MCF 10A (cell line): ENCODE measurements at regions not wholly inside any gene's neighbourhood (a gene's known extent, or its start where the extent isn't known, plus 50 kb on each side); places are given as distances from the start of the nearest gene placed in this dataset.
"Not testable (repeated sequence)": the region's sequence is repeated elsewhere in the genome, so short reads cannot be mapped to it uniquely, and the experiment has no call there.

Experiments used
- BruUV-seq: library from RNA; stranded (reverse); fragments of 400-500 nt; replicated peaks from 2 replicates; lab custom pipeline; 2021; lab: Mats Ljungman, UMichigan
- CTCF ChIA-PET: fragments of 300-600 bp; sonication (Branson Sonifier 250); formaldehyde crosslinking; extraction: SDS; loops from one replicate; lab custom pipeline; 2021; ENCODE audit warnings: antibody characterized with exemption, inconsistent platforms; lab: Yijun Ruan, JAX
- POLR2A ChIA-PET: fragments of 300-600, 350-650 bp; sonication (Branson Sonifier 250); formaldehyde crosslinking; extraction: SDS; loops from one replicate; lab custom pipeline; 2020; ENCODE audit warnings: antibody characterized with exemption, inconsistent platforms; lab: Yijun Ruan, JAX
- DNase-seq: peaks from one replicate; pipeline ENCODE4 v3.0.0-alpha.2; 2018; ENCODE audit not compliant: unreplicated experiment
- H3K27ac Mint-ChIP-seq: one replicate; pipeline ENCODE4 v1.8.0; 2022; ENCODE audit warnings: mild to moderate bottlenecking, low read depth, mixed read lengths; ENCODE audit not compliant: unreplicated experiment
- H3K27me3 Mint-ChIP-seq: one replicate; pipeline ENCODE4 v1.8.0; 2022; ENCODE audit warnings: mixed read lengths; ENCODE audit not compliant: insufficient read depth, unreplicated experiment
- H3K36me3 Mint-ChIP-seq: one replicate; pipeline ENCODE4 v1.8.0; 2022; ENCODE audit warnings: mild to moderate bottlenecking, moderate library complexity, mixed read lengths; ENCODE audit not compliant: insufficient read depth, unreplicated experiment
- H3K4me1 Mint-ChIP-seq: one replicate; pipeline ENCODE4 v1.8.0; 2022; ENCODE audit warnings: mixed read lengths; ENCODE audit not compliant: insufficient read depth, unreplicated experiment
- H3K4me3 Mint-ChIP-seq: one replicate; pipeline ENCODE4 v1.8.0; 2022; ENCODE audit warnings: mild to moderate bottlenecking, moderate library complexity, mixed read lengths; ENCODE audit not compliant: unreplicated experiment
- H3K9me3 Mint-ChIP-seq: one replicate; pipeline ENCODE4 v1.8.0; 2022; ENCODE audit warnings: mixed read lengths; ENCODE audit not compliant: unreplicated experiment
- CTCF ChIP-seq: fragments of 200-600 bp; IDR thresholded peaks from one replicate; pipeline ENCODE4 v1.8.0; 2022; ENCODE audit warnings: antibody characterized with exemption, mild to moderate bottlenecking; ENCODE audit not compliant: unreplicated experiment
- intact Hi-C: fragments of 100-400 bp; cut with micrococcal nuclease; formaldehyde crosslinking; loops from 2 replicates; pipeline ENCODE4 v1.14.1; 2022

DNA sequence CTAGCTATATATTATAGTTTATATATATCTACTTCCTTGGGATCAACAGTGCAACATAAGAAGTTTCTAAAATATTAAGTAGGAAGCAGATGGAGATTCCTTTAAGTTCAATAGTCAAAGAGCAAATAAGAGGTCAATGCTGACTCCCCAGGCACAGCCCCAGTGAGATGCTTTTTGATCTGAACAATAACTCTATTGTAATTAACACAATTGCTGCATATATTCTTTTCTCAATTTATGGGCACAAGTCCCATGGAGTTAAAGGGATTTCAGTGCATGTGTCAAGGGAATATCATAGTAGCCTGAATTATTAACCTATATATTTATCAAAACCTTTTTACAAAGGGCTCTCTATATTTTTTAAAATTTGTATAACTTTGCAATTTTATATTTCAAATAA is 180.8 kb downstream of the SPRY2 start:
- BruUV-seq = no TSS peak
- no peak overlapping the region for H3K27ac Mint-ChIP-seq

DNA sequence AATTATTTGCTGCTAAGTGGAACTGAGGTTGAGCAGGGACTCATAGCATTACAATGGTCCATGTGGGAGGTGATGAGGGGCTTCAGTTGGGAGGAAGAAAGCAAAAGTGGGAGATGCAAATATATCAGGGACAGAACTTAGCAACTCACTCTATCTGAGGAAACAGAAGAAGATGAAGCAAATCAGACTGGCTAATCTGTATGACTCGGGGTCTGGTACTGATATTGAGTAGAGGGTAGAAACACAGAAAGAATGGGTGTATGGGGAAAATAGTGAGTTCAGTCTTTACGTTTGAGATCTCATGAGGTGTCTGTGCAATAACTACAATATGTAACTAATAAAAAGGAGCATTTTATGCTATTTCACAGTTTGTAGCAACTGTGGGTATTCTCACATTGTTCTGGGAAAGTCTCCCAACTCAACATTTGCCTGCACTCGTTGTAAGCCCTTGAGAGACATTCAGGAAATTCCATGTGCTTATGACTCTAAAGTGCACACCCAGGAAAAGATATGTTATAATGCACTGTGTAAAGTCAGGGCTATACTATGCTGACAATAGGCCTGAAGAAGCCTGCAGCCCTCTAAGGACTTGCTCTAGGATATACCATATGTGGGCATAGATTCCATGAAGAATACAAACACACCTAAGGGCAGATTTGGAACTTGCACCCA is 183.5 kb downstream of the SPRY2 start:
- CTCF ChIA-PET = interaction anchor here (0.6 kb wide), 1 partner anchor 333 kb away, joined by 3 read pairs; no protein-coding TSS in a partner anchor
- H3K4me1 Mint-ChIP-seq = no peaks in the 10 kb centered on the region
- no peak overlapping the region for H3K27ac Mint-ChIP-seq
- TF ChIP-seq CTCF = no peak
- POLR2A ChIA-PET = no interaction called here
- no peaks in the 10 kb centered on the region for H3K27me3 Mint-ChIP-seq
- no peak overlapping the region for H3K4me3 Mint-ChIP-seq
- H3K36me3 Mint-ChIP-seq = no peaks in the 10 kb centered on the region
- DNase-seq = no peak
- no peaks in the 10 kb centered on the region for H3K9me3 Mint-ChIP-seq
- no TSS peak for BruUV-seq
- intact Hi-C loops = no loop called here

More for the DNA sequence above, 180.8 kb downstream of the SPRY2 start:
- ChIA-PET POLR2A (no interaction called here), CTCF (no interaction called here)
- intact Hi-C loops = no loop called here
- no peaks in the 10 kb centered on the region for H3K4me1 Mint-ChIP-seq
- no peaks in the 10 kb centered on the region for H3K9me3 Mint-ChIP-seq
- H3K27me3 Mint-ChIP-seq = no peaks in the 10 kb centered on the region
- no peak for DNase-seq
- TF ChIP-seq CTCF = no peak
- H3K4me3 Mint-ChIP-seq = no peak overlapping the region
- no peaks in the 10 kb centered on the region for H3K36me3 Mint-ChIP-seq

DNA sequence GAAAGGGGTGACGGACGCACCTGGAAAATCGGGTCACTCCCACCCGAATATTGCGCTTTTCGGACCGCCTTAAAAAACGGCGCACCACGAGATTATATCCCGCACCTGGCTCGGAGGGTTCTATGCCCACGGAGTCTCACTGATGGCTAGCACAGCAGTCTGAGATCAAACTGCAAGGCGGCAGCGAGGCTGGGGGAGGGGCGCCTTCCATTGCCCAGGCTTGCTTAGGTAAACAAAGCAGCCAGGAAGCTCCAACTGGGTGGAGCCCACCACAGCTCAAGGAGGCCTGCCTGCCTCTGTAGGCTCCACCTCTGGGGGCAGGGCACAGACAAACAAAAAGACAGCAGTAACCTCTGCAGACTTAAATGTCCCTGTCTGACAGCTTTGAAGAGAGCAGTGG is 188.8 kb downstream of the SPRY2 start:
- H3K9me3 Mint-ChIP-seq, POLR2A ChIA-PET, DNase-seq, H3K4me3 Mint-ChIP-seq, H3K27me3 Mint-ChIP-seq, H3K36me3 Mint-ChIP-seq, intact Hi-C loops, H3K27ac Mint-ChIP-seq, BruUV-seq, H3K4me1 Mint-ChIP-seq, CTCF ChIA-PET: not testable (repeated sequence)

- CTCF ChIA-PET = interaction anchor here (0.5 to 0.6 kb wide), 2 partner anchors 120 to 226 kb away, joined by 3 to 6 read pairs; no protein-coding TSS in a partner anchor
- TF ChIP-seq CTCF = no peak
- no TSS peak for BruUV-seq
- no peaks in the 10 kb centered on the region for H3K4me1 Mint-ChIP-seq
- intact Hi-C loops = no loop called here
- no peaks in the 10 kb centered on the region for H3K9me3 Mint-ChIP-seq
- H3K36me3 Mint-ChIP-seq = no peaks in the 10 kb centered on the region
- no peak for DNase-seq
- H3K27ac Mint-ChIP-seq = no peak overlapping the region
- POLR2A ChIA-PET = no interaction called here
- H3K27me3 Mint-ChIP-seq = no peaks in the 10 kb centered on the region
- H3K4me3 Mint-ChIP-seq = no peak overlapping the region
Measured at GRCh38 chr13:80151016-80151415, 189.9 kb downstream of the SPRY2 start.
